AG04449 (cell line): ENCODE measurements at regions not wholly inside any gene's neighbourhood (a gene's known extent, or its start where the extent isn't known, plus 50 kb on each side); places are given as distances from the start of the nearest gene placed in this dataset.

Source experiments
- CTCF ChIA-PET: fragments of 350-600 bp; formaldehyde crosslinking; extraction: SDS; loops from one replicate; lab custom pipeline; 2021; ENCODE audit warnings: antibody characterized with exemption; lab: Yijun Ruan, JAX
- POLR2A ChIA-PET: fragments of 400-600, 350-600 bp; formaldehyde crosslinking; extraction: SDS; loops from one replicate; lab custom pipeline; 2020; ENCODE audit warnings: antibody characterized with exemption, inconsistent platforms; lab: Yijun Ruan, JAX
- DNase-seq: peaks from one replicate; pipeline ENCODE4 v3.0.0-alpha.2; 2010; ENCODE audit warnings: low read depth, low spot score
- H3K4me3 ChIP-seq: 2 replicates; pipeline ENCODE4 v1.5.1; 2011; ENCODE audit warnings: low read depth, mild to moderate bottlenecking, control low read depth, low read length
- TF ChIP-seq, protein P1 (sequence below): IDR thresholded peaks from one replicate; pipeline ENCODE4 v1.5.1; 2011; ENCODE audit warnings: mild to moderate bottlenecking, moderate library complexity, low read length, control low read depth, inconsistent platforms; ENCODE audit not compliant: insufficient read depth; ENCODE audit errors: missing control alignments

DNA sequence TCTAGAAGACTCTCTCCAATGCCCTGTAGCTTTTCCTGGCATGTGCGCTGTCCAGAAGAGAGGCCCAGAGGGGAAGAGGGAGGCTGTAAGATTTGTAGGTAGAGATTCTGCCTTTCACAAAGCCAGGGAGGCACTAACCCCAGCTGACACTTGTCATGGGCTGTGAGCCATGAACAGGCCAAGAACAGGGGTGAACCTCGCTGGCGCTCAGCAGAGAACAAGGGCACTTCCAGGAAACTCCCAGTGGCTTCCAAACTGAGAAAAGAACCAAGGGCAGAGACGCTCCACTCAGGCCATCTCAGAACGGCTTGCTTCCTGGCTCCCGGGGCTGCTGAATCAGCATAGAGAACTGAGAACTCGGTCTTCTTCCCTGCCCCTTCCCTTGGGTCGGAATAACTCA is 257.8 kb upstream of the ZNF32 start:
- CTCF ChIA-PET: no interaction called here
- DNase-seq: no peak

DNA sequence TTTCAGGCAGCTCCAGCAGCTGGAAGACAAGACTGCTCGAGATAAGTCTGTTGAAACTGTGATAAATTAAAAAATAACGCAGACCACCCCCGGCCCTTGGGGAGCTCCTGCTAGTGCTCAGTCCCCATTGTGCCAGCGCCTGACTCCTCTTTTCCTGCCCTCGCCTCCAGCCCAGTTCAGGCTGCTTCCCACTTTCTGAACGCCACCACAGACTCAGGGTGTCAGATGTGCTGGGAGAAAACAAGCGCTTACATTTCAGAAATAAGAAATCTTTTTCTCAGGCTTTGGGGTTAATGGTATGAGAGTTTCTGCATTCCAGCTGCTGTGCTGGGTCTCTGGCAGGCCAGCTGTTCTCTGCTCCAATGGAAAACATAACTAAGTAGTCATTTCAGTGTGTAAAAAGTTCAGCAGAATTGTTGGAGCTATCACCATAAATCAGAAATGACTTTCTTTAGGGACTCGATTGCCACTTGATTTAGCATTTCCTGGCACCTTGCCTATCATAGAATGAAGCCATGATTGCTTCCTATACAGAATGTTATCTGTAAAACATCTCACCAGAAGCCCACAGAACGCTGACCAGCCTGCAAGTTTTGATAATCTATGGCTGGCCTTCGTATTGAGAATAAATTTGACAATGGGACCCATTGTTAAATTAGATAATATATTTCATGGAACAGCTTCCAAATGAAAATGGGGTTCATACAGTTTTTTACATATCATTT is 257.0 kb upstream of the ZNF32 start:
- no peak overlapping the region for H3K4me3 ChIP-seq
- POLR2A ChIA-PET: interaction anchor here (0.8 kb wide), 1 partner anchor 26 kb away, joined by 5 read pairs; no protein-coding TSS in a partner anchor
- CTCF ChIA-PET: interaction anchor here (0.6 to 1.5 kb wide), 2 partner anchors 9 to 206 kb away, joined by 3 read pairs; no protein-coding TSS in a partner anchor
- TF ChIP-seq, protein P1, sequence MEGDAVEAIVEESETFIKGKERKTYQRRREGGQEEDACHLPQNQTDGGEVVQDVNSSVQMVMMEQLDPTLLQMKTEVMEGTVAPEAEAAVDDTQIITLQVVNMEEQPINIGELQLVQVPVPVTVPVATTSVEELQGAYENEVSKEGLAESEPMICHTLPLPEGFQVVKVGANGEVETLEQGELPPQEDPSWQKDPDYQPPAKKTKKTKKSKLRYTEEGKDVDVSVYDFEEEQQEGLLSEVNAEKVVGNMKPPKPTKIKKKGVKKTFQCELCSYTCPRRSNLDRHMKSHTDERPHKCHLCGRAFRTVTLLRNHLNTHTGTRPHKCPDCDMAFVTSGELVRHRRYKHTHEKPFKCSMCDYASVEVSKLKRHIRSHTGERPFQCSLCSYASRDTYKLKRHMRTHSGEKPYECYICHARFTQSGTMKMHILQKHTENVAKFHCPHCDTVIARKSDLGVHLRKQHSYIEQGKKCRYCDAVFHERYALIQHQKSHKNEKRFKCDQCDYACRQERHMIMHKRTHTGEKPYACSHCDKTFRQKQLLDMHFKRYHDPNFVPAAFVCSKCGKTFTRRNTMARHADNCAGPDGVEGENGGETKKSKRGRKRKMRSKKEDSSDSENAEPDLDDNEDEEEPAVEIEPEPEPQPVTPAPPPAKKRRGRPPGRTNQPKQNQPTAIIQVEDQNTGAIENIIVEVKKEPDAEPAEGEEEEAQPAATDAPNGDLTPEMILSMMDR: no peak
- no peak for DNase-seq

More for the DNA sequence above, 257.8 kb upstream of the ZNF32 start:
- POLR2A ChIA-PET: no interaction called here
- no peak overlapping the region for H3K4me3 ChIP-seq
- TF ChIP-seq, protein P1: no peak

DNA sequence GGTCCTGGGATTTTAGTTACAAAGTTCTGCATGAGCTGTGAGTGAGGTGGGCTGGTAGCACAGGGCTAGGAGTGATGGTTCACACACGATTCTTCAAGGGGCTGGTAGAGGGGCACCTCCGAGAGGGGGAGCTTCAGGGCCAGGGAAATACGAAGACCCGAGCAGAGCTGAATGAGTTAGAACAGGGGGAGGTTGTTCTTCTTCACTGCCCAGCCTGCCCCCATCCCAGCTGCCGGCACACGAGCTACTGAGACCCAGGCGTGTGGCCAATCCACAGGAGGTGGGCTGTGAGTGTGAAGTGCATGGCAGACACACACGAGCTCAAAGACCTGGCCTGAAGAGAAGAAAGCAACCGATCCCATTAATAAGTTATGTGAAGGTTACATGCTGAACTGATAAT is 256.2 kb upstream of the ZNF32 start:
- POLR2A ChIA-PET: no interaction called here
- no peak overlapping the region for H3K4me3 ChIP-seq
- TF ChIP-seq, protein P1: no peak
- CTCF ChIA-PET: interaction anchor here (1.0 to 1.5 kb wide), 2 partner anchors 205 to 406 kb away, joined by 3 to 5 read pairs; no protein-coding TSS in a partner anchor
- no peak for DNase-seq

DNA sequence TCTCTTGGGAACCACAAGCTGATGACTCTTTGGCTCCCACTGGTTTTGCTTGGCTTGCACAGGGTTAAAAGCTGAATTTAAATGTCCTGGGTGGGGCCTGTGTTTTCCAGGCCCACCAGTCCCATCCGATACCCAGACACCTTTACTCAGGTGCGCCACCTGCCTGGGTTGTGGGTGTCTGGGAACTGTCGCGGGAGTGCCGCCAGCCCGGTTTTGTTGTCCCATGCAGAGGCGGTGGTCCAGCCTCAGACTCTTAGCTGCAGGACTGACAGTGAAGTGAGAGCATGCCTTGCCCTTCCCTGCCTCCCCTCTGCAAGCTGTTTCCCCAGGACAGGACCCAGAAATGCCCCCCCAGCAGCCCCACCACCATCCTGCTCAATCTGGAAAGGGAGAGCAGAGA is 255.6 kb upstream of the ZNF32 start:
- CTCF ChIA-PET: interaction anchor here (1.0 to 1.5 kb wide), 2 partner anchors 205 to 407 kb away, joined by 3 to 5 read pairs; no protein-coding TSS in a partner anchor
- TF ChIP-seq, protein P1: no peak
- POLR2A ChIA-PET: no interaction called here

DNA sequence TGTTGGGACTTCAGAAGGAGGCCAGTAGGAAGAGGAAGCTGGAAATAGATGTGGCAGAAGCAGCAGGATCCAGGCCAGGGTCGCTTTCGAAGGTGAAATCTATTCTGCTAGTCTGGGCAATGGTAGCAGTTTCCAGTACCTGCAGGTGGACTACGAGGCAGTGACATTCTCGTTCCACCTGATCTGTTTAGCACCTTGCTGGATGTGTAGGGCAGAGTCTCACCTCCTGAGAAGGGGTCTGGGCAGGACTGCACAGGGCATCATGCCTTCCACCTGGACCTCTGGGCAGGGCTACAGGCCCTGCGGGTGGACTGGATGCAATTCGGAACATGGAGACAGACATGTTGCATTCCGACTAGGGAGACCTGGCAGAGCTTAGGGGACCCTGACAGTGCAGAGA is 254.8 kb upstream of the ZNF32 start:
- TF ChIP-seq, protein P1: no peak
- ChIA-PET POLR2A (no interaction called here), CTCF (no interaction called here)
- no peak overlapping the region for H3K4me3 ChIP-seq
- no peak for DNase-seq

More for the DNA sequence above, 255.6 kb upstream of the ZNF32 start:
- DNase-seq: no peak
- no peak overlapping the region for H3K4me3 ChIP-seq

DNA sequence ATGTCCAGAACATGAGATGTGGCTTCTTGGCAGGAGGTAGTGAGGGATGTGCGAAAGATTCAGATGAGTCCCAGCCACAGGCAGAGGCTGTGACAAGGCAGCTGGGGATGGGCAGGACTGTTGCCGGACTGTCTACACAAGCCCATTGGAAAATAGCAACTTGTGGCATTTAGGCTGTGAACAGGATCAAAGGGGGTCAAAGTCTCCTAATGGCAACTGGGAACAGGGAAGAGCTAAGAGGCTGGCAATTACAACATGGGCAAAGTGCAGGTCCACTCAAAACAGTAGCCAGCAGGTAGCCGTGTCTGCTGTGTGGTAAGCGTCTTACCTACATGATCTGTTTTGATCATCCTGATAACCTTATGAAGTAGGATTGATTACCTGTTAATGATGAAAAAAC is 254.2 kb upstream of the ZNF32 start:
- no peak for DNase-seq
- no peak overlapping the region for H3K4me3 ChIP-seq
- TF ChIP-seq, protein P1: no peak
- POLR2A ChIA-PET: no interaction called here
- CTCF ChIA-PET: interaction anchor here (1.9 kb wide), 1 partner anchor 10 kb away, joined by 7 read pairs; no protein-coding TSS in a partner anchor
